OCI-LY7 (cell line): ENCODE measurements at regions not wholly inside any gene's neighbourhood (a gene's known extent, or its start where the extent isn't known, plus 50 kb on each side); places are given as distances from the start of the nearest gene placed in this dataset.

ENCODE experiments used
- CTCF ChIP-seq: fragments of 200-600 bp; sonication (generic); conservative IDR thresholded peaks from 2 replicates; pipeline ENCODE4 v1.5.1; 2014; ENCODE audit warnings: mild to moderate bottlenecking, antibody characterized with exemption, low read length, moderate library complexity, mixed read lengths
- EZH2phosphoT487 ChIP-seq: fragments of 200-600 bp; sonication (generic); IDR thresholded peaks from 2 replicates; pipeline ENCODE4 v1.6.1; 2018; ENCODE audit warnings: low read depth, borderline replicate concordance, mild to moderate bottlenecking, mixed run types, antibody characterized with exemption, low read length, moderate library complexity, mixed read lengths

GRCh38 chr1:83706354-83706938, 292.5 kb downstream of the TTLL7 start:
- no peak for TF ChIP-seq CTCF
- no peak for TF ChIP-seq EZH2phosphoT487
